DMS53 (cell line): ENCODE measurements at regions not wholly inside any gene's neighbourhood (a gene's known extent, or its start where the extent isn't known, plus 50 kb on each side); places are given as distances from the start of the nearest gene placed in this dataset.

Experiments used
- DNase-seq: peaks from one replicate; lab custom pipeline; 2025; lab: John Stamatoyannopoulos, UW

- DNase-seq, result no peak
These were observed 301.8 kb upstream of the TMPO start for GRCh38 chr12:98213556-98213955.

GRCh38 chr12:98217257-98217656 lies 298.1 kb upstream of the TMPO start:
- no peak for DNase-seq

GRCh38 chr12:98220636-98221035 lies 294.8 kb upstream of the TMPO start:
- no peak for DNase-seq

- DNase-seq, result no peak
These were observed 294.1 kb upstream of the TMPO start for GRCh38 chr12:98221243-98221808.

GRCh38 chr12:98222135-98222534 lies 293.3 kb upstream of the TMPO start:
- DNase-seq, result no peak

- DNase-seq, result no peak
These were observed 290.7 kb upstream of the TMPO start for GRCh38 chr12:98224584-98225221.

- peak; percentile 66 for DNase-seq
These were observed 288.2 kb upstream of the TMPO start for GRCh38 chr12:98227162-98227561.

GRCh38 chr12:98228683-98229539 lies 286.5 kb upstream of the TMPO start:
- DNase-seq, result no peak

- no peak for DNase-seq
These were observed 285.9 kb upstream of the TMPO start for GRCh38 chr12:98229540-98229924.

- DNase-seq, result no peak
These were observed 282.5 kb upstream of the TMPO start for GRCh38 chr12:98232753-98233390.

GRCh38 chr12:98235301-98235700 lies 280.1 kb upstream of the TMPO start:
- no peak for DNase-seq

- DNase-seq, result no peak
These were observed 276.8 kb upstream of the TMPO start for GRCh38 chr12:98238515-98239130.

GRCh38 chr12:98243190-98243589 lies 272.2 kb upstream of the TMPO start:
- DNase-seq, result no peak

GRCh38 chr12:98244136-98244535 lies 271.3 kb upstream of the TMPO start:
- DNase-seq, result no peak

- DNase-seq, result peak; percentile 62
These were observed 262.0 kb upstream of the TMPO start for GRCh38 chr12:98253207-98254037.

GRCh38 chr12:98256830-98257229 lies 258.6 kb upstream of the TMPO start:
- DNase-seq, result no peak

GRCh38 chr12:98259693-98260092 lies 255.7 kb upstream of the TMPO start:
- no peak for DNase-seq

GRCh38 chr12:98260276-98260675 lies 255.1 kb upstream of the TMPO start:
- DNase-seq, result no peak

GRCh38 chr12:98262902-98263301 lies 252.5 kb upstream of the TMPO start:
- no peak for DNase-seq

GRCh38 chr12:98274430-98275130 lies 240.8 kb upstream of the TMPO start:
- DNase-seq, result no peak

GRCh38 chr12:98275131-98275475 lies 240.3 kb upstream of the TMPO start:
- DNase-seq, result no peak
